NCI-H2107 treated with DMSO at 0.1 percent for 48 hours (cell line): ENCODE measurements at regions not wholly inside any gene's neighbourhood (a gene's known extent, or its start where the extent isn't known, plus 50 kb on each side); places are given as distances from the start of the nearest gene placed in this dataset.
A peak's percentile ranks its signal among the peaks of the same experiment; 100 is the strongest.

Experiments used
- DNase-seq: peaks from one replicate; lab custom pipeline; 2025; ENCODE audit not compliant: unreplicated experiment; lab: John Stamatoyannopoulos, UW

- no peak for DNase-seq
Measured at GRCh38 chr3:168191856-168192255, 96.1 kb upstream of the GOLIM4 start.

- no peak for DNase-seq
Measured at GRCh38 chr3:168187233-168187632, 91.5 kb upstream of the GOLIM4 start.

- DNase-seq, result no peak
Measured at GRCh38 chr3:168186293-168186983, 90.7 kb upstream of the GOLIM4 start.

GRCh38 chr3:168183774-168184173 lies 88.0 kb upstream of the GOLIM4 start:
- no peak for DNase-seq

- no peak for DNase-seq
Measured at GRCh38 chr3:168168743-168169142, 73.0 kb upstream of the GOLIM4 start.

GRCh38 chr3:168165390-168166269 lies 69.9 kb upstream of the GOLIM4 start:
- peak; percentile 91 for DNase-seq

- DNase-seq, result no peak
Measured at GRCh38 chr3:168162172-168162571, 66.4 kb upstream of the GOLIM4 start.

GRCh38 chr3:168161696-168162095 lies 66.0 kb upstream of the GOLIM4 start:
- no peak for DNase-seq

- no peak for DNase-seq
Measured at GRCh38 chr3:168157903-168158302, 62.2 kb upstream of the GOLIM4 start.

GRCh38 chr3:168157099-168157700 lies 61.5 kb upstream of the GOLIM4 start:
- DNase-seq, result no peak

- no peak for DNase-seq
Measured at GRCh38 chr3:168156479-168156878, 60.8 kb upstream of the GOLIM4 start.

GRCh38 chr3:168155303-168155702 lies 59.6 kb upstream of the GOLIM4 start:
- DNase-seq, result no peak

GRCh38 chr3:168154089-168154488 lies 58.4 kb upstream of the GOLIM4 start:
- DNase-seq, result no peak

- no peak for DNase-seq
Measured at GRCh38 chr3:168152149-168152548, 56.4 kb upstream of the GOLIM4 start.
